HepG2 (cell line): ENCODE measurements at regions not wholly inside any gene's neighbourhood (a gene's known extent, or its start where the extent isn't known, plus 50 kb on each side); places are given as distances from the start of the nearest gene placed in this dataset.
A peak's percentile ranks its signal among the peaks of the same experiment; 100 is the strongest.

ENCODE experiments used
- ATF7 ChIP-seq, 2 experiments: fragments of 450-650 bp in 1 of 2; sonication (generic) in 1 of 2; formaldehyde crosslinking in 1 of 2; IDR thresholded peaks; 2 replicates each; pipeline versions ENCODE4 v1.4.0 to v1.6.1; 2016 to 2020; ENCODE audit warnings: antibody characterized with exemption in 1 of 2, mild to moderate bottlenecking in 1 of 2, missing genetic modification reagents in 1 of 2
- ATRX ChIP-seq: sonication (generic); formaldehyde crosslinking; IDR thresholded peaks from 2 replicates; pipeline ENCODE4 v1.4.0; 2020; ENCODE audit warnings: missing genetic modification reagents, borderline replicate concordance
- DPF2 ChIP-seq: sonication (generic); formaldehyde crosslinking; IDR thresholded peaks from 2 replicates; pipeline ENCODE4 v1.4.0; 2020; ENCODE audit warnings: mild to moderate bottlenecking, low read depth, missing genetic modification reagents, borderline replicate concordance
- ERF ChIP-seq: IDR thresholded peaks from 2 replicates; pipeline ENCODE4 v1.6.1; 2018; ENCODE audit warnings: missing biosample characterization, missing genetic modification reagents
- FOXA3 ChIP-seq: IDR thresholded peaks from 2 replicates; pipeline ENCODE4 v1.6.1; 2016; ENCODE audit warnings: missing genetic modification reagents, missing compliant biosample characterization
- HNF4G ChIP-seq, 2 experiments: sonication (generic) in 1 of 2; formaldehyde crosslinking in 1 of 2; IDR thresholded peaks; 2 replicates each; pipeline versions ENCODE4 v1.4.0 to v1.6.1; 2011 to 2020; ENCODE audit warnings: borderline replicate concordance in 2 of 2, low read depth in 2 of 2, mild to moderate bottlenecking in 2 of 2, low read length in 1 of 2, missing genetic modification reagents in 1 of 2, moderate library complexity in 1 of 2
- NONO ChIP-seq, 2 experiments: fragments of 450-650 bp in 1 of 2; sonication (generic) in 1 of 2; formaldehyde crosslinking in 1 of 2; IDR thresholded peaks in 1 of 2; conservative IDR thresholded peaks in 1 of 2; 2 replicates each; pipeline versions ENCODE4 v1.6.1 to v1.8.0; 2017 to 2022; ENCODE audit warnings: mild to moderate bottlenecking in 1 of 2, missing genetic modification reagents in 1 of 2, moderate library complexity in 1 of 2
- PHF8 ChIP-seq: sonication (generic); formaldehyde crosslinking; IDR thresholded peaks from 2 replicates; pipeline ENCODE4 v1.5.0; 2020; ENCODE audit warnings: missing genetic modification reagents
- PITX1 ChIP-seq: sonication (generic); formaldehyde crosslinking; IDR thresholded peaks from 2 replicates; pipeline ENCODE4 v1.5.1; 2020; ENCODE audit warnings: mild to moderate bottlenecking, missing genetic modification reagents
- PRPF4 ChIP-seq: fragments of 200-400 bp; formaldehyde crosslinking; IDR thresholded peaks from 2 replicates; pipeline ENCODE4 v1.6.1; 2016; ENCODE audit warnings: low read length, low read depth; ENCODE audit not compliant: poor library complexity, severe bottlenecking
- SIN3B ChIP-seq: fragments of 150-350 bp; IDR thresholded peaks from 2 replicates; pipeline ENCODE4 v1.6.1; 2014; ENCODE audit warnings: low read length
- ZBTB1 ChIP-seq: sonication (generic); formaldehyde crosslinking; IDR thresholded peaks from 2 replicates; pipeline ENCODE4 v1.4.0; 2020; ENCODE audit warnings: missing genetic modification reagents, borderline replicate concordance
- ZBTB7B ChIP-seq: sonication (generic); formaldehyde crosslinking; IDR thresholded peaks from 2 replicates; pipeline ENCODE4 v1.4.0; 2020; ENCODE audit warnings: missing genetic modification reagents
- ZFP36L1 ChIP-seq: sonication (generic); formaldehyde crosslinking; IDR thresholded peaks from 2 replicates; pipeline ENCODE4 v1.8.0; 2022; ENCODE audit warnings: mild to moderate bottlenecking, missing genetic modification reagents, moderate library complexity
- ZIK1 ChIP-seq: sonication (generic); formaldehyde crosslinking; IDR thresholded peaks from 2 replicates; pipeline ENCODE4 v1.5.0; 2020; ENCODE audit warnings: mild to moderate bottlenecking, low read depth, missing genetic modification reagents, borderline replicate concordance
- ZZZ3 ChIP-seq: sonication (generic); formaldehyde crosslinking; IDR thresholded peaks from 2 replicates; pipeline ENCODE4 v1.4.0; 2020; ENCODE audit warnings: missing genetic modification reagents, mild to moderate bottlenecking, borderline replicate concordance
- TF ChIP-seq, protein P1 (sequence below): sonication (generic); formaldehyde crosslinking; IDR thresholded peaks from 2 replicates; pipeline ENCODE4 v1.4.0; 2020; ENCODE audit warnings: missing genetic modification reagents, borderline replicate concordance
- TF ChIP-seq, protein P2 (sequence below): sonication (generic); formaldehyde crosslinking; IDR thresholded peaks from 2 replicates; pipeline ENCODE4 v1.4.0; 2020; ENCODE audit warnings: missing genetic modification reagents

DNA sequence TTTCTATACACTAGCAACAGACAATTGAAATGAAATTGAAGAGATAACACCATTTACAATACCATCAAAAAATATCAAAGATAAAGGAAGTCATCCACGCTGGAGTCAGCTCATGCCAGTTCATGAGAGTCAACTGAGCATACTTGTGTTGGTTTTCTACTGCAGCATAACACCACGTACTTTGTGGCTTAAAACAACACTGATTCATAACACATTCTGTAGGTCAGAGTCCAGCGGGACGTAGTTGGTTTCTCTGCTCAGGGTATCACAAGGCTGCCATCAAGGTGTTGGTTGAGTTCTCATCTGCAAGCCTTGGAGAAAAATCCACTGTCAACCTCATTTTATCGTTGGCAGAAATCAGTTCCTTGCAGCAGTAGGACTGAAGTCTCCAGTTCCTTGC, 84.2 kb downstream of the TEX51 start (continued):
- TF ChIP-seq ATRX (CRISPR knock-in tag) (no peak), ERF (CRISPR knock-in tag) (0 out of 2 replicates have a peak, but pooled peaks have one; percentile 53), ZFP36L1 (CRISPR knock-in tag) (no peak), PITX1 (0 out of 2 replicates have a peak, but pooled peaks have one; percentile 21), ZIK1 (CRISPR knock-in tag) (no peak), ZZZ3 (CRISPR knock-in tag) (no peak), HNF4G (IDR thresholded peaks at IDR 0.05; ENCODE audit: borderline replicate concordance, low read depth, low read length) (peak; percentile 58), HNF4G (CRISPR knock-in tag; IDR thresholded peaks at IDR 0.05; ENCODE audit: borderline replicate concordance, low read depth) (no peak), ZBTB7B (CRISPR knock-in tag) (no peak), DPF2 (no peak), PHF8 (CRISPR knock-in tag) (no peak), ATF7 (IDR thresholded peaks at IDR 0.05) (no peak), ATF7 (CRISPR knock-in tag; IDR thresholded peaks at IDR 0.05) (no peak), FOXA3 (CRISPR knock-in tag) (peak; percentile 47; the same call in 1 of the 2 replicates), NONO (IDR thresholded peaks at IDR 0.05) (no peak), NONO (CRISPR knock-in tag; conservative IDR thresholded peaks at IDR 0.05) (no peak), PRPF4 (no peak), ZBTB1 (CRISPR knock-in tag) (no peak), SIN3B (no peak)
- TF ChIP-seq, protein P1, sequence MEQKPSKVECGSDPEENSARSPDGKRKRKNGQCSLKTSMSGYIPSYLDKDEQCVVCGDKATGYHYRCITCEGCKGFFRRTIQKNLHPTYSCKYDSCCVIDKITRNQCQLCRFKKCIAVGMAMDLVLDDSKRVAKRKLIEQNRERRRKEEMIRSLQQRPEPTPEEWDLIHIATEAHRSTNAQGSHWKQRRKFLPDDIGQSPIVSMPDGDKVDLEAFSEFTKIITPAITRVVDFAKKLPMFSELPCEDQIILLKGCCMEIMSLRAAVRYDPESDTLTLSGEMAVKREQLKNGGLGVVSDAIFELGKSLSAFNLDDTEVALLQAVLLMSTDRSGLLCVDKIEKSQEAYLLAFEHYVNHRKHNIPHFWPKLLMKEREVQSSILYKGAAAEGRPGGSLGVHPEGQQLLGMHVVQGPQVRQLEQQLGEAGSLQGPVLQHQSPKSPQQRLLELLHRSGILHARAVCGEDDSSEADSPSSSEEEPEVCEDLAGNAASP (CRISPR knock-in tag) = no peak
- TF ChIP-seq, protein P2, sequence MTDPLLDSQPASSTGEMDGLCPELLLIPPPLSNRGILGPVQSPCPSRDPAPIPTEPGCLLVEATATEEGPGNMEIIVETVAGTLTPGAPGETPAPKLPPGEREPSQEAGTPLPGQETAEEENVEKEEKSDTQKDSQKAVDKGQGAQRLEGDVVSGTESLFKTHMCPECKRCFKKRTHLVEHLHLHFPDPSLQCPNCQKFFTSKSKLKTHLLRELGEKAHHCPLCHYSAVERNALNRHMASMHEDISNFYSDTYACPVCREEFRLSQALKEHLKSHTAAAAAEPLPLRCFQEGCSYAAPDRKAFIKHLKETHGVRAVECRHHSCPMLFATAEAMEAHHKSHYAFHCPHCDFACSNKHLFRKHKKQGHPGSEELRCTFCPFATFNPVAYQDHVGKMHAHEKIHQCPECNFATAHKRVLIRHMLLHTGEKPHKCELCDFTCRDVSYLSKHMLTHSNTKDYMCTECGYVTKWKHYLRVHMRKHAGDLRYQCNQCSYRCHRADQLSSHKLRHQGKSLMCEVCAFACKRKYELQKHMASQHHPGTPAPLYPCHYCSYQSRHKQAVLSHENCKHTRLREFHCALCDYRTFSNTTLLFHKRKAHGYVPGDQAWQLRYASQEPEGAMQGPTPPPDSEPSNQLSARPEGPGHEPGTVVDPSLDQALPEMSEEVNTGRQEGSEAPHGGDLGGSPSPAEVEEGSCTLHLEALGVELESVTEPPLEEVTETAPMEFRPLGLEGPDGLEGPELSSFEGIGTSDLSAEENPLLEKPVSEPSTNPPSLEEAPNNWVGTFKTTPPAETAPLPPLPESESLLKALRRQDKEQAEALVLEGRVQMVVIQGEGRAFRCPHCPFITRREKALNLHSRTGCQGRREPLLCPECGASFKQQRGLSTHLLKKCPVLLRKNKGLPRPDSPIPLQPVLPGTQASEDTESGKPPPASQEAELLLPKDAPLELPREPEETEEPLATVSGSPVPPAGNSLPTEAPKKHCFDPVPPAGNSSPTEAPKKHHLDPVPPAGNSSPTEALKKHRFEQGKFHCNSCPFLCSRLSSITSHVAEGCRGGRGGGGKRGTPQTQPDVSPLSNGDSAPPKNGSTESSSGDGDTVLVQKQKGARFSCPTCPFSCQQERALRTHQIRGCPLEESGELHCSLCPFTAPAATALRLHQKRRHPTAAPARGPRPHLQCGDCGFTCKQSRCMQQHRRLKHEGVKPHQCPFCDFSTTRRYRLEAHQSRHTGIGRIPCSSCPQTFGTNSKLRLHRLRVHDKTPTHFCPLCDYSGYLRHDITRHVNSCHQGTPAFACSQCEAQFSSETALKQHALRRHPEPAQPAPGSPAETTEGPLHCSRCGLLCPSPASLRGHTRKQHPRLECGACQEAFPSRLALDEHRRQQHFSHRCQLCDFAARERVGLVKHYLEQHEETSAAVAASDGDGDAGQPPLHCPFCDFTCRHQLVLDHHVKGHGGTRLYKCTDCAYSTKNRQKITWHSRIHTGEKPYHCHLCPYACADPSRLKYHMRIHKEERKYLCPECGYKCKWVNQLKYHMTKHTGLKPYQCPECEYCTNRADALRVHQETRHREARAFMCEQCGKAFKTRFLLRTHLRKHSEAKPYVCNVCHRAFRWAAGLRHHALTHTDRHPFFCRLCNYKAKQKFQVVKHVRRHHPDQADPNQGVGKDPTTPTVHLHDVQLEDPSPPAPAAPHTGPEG = no peak
